ENCODE measurements at regions not wholly inside any gene's neighbourhood (a gene's known extent, or its start where the extent isn't known, plus 50 kb on each side); places are given as distances from the start of the nearest gene placed in this dataset.

DNA sequence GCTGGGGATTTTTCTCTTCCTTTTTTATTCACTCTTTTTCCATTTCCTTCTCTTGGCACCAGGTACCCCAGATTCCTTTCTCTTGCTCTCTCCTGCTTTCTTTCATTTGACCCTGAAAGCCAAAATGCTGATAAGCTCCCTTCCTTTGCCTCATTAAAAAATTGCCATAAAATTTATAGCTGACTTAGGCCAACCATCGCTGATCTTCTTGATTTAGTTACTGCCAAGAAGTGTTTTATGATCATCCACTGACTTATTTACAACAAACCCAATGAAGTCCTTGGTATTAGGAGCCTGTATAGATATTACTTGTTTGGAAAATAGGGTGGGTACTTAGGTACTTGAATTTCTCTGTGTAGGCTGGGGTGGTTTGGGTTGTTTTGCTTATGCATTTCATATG lies 173.2 kb upstream of the PHYHIPL start:
- WGBS = 41% methylated on average over 1 of the region's 1 CpG
- no peaks in the 10 kb centered on the region for H3K36me3 ChIP-seq
- no peak overlapping the region for H3K27ac ChIP-seq
- H3K9me3 ChIP-seq = no peaks in the 10 kb centered on the region
- H3K27me3 ChIP-seq = no peaks in the 10 kb centered on the region
- no peak for DNase-seq (ENCODE audit: low spot score in 2 of 2)
- no peaks in the 10 kb centered on the region for H3K4me1 ChIP-seq
- TF ChIP-seq, protein P1, sequence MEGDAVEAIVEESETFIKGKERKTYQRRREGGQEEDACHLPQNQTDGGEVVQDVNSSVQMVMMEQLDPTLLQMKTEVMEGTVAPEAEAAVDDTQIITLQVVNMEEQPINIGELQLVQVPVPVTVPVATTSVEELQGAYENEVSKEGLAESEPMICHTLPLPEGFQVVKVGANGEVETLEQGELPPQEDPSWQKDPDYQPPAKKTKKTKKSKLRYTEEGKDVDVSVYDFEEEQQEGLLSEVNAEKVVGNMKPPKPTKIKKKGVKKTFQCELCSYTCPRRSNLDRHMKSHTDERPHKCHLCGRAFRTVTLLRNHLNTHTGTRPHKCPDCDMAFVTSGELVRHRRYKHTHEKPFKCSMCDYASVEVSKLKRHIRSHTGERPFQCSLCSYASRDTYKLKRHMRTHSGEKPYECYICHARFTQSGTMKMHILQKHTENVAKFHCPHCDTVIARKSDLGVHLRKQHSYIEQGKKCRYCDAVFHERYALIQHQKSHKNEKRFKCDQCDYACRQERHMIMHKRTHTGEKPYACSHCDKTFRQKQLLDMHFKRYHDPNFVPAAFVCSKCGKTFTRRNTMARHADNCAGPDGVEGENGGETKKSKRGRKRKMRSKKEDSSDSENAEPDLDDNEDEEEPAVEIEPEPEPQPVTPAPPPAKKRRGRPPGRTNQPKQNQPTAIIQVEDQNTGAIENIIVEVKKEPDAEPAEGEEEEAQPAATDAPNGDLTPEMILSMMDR (IDR thresholded peaks at IDR 0.05) = no peak
- TF ChIP-seq EP300 (IDR thresholded peaks at IDR 0.05) = no peak
- H3K4me3 ChIP-seq = no peak overlapping the region

DNA sequence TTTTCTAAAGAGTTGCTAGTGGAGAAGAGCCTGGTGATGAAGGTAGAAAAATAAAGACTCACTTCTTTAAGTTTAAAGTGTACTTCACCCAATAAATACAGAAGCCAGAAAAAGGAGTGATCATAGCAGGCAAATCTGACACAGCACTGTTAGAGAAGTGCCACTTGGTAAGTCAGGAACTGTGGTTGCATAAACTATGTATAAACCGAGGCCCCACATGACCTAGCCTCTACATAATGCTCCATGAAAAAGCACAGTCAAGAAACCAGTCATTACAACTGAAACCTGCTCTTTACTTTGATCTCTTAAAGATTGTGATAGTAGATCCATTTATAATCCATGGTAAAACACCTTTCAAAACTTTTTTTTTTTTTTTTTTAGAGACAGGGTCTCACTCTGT lies 172.1 kb upstream of the PHYHIPL start:
- TF ChIP-seq POLR2A (IDR thresholded peaks at IDR 0.05) (no peak), POLR2AphosphoS5 (IDR thresholded peaks at IDR 0.05) (no peak), EP300 (IDR thresholded peaks at IDR 0.05) (no peak)
- TF ChIP-seq, protein P1 (IDR thresholded peaks at IDR 0.05) = no peak
- no peaks in the 10 kb centered on the region for H3K27me3 ChIP-seq
- no peak overlapping the region for H3K4me3 ChIP-seq
- no peaks in the 10 kb centered on the region for H3K9me3 ChIP-seq
- no peak overlapping the region for H3K27ac ChIP-seq
- no peaks in the 10 kb centered on the region for H3K4me1 ChIP-seq
- WGBS = 64% methylated on average over 1 of the region's 1 CpG
- no peaks in the 10 kb centered on the region for H3K36me3 ChIP-seq
- no peak for DNase-seq (ENCODE audit: low spot score in 2 of 2)

DNA sequence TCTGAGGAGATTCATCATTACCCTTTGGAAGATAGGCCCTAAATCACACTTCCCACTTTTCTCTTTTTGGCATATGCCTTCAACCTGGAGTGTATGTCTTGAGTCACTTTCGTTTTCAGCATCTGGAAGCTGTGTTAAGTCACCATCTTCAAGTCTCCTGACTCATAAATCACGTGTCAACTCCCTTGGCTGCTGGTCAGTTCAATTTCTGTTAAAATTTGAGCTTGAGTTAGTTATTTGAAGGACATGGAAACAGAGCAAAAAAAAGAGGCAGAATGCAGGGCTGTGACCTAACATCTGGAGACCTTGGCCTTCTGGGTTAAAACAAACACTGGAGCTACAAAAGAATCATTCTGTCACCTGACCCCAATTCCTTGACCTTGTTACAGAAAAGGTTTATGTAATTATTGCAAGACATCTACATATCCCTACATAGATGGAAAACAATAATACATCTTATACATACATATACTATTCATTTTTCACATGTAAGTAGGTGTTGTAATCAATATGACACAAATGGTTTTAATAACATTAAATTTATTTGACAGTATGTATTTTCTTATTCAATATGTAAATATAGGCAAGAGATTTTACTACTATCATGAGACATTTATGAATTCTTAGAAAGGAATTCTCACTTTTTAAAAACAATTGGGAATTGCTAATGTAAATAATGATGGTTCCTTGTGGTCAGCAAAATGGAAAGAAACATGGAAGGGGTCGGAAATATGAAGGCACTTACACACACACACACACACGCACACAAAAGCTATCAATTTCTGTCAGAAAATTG lies 169.7 kb upstream of the PHYHIPL start:
- no peaks in the 10 kb centered on the region for H3K9me3 ChIP-seq
- TF ChIP-seq POLR2A (IDR thresholded peaks at IDR 0.05) = no peak
- TF ChIP-seq, protein P1 (IDR thresholded peaks at IDR 0.05) = no peak
- TF ChIP-seq EP300 (IDR thresholded peaks at IDR 0.05) = no peak
- no peak for TF ChIP-seq POLR2AphosphoS5 (IDR thresholded peaks at IDR 0.05)
- H3K27me3 ChIP-seq = no peaks in the 10 kb centered on the region
- H3K27ac ChIP-seq = no peak overlapping the region
- no peaks in the 10 kb centered on the region for H3K36me3 ChIP-seq
- 39% methylated on average over 4 of the region's 4 CpGs for WGBS
- no peak overlapping the region for H3K4me3 ChIP-seq
- H3K4me1 ChIP-seq = no peaks in the 10 kb centered on the region
- DNase-seq (ENCODE audit: low spot score in 2 of 2) = no peak

DNA sequence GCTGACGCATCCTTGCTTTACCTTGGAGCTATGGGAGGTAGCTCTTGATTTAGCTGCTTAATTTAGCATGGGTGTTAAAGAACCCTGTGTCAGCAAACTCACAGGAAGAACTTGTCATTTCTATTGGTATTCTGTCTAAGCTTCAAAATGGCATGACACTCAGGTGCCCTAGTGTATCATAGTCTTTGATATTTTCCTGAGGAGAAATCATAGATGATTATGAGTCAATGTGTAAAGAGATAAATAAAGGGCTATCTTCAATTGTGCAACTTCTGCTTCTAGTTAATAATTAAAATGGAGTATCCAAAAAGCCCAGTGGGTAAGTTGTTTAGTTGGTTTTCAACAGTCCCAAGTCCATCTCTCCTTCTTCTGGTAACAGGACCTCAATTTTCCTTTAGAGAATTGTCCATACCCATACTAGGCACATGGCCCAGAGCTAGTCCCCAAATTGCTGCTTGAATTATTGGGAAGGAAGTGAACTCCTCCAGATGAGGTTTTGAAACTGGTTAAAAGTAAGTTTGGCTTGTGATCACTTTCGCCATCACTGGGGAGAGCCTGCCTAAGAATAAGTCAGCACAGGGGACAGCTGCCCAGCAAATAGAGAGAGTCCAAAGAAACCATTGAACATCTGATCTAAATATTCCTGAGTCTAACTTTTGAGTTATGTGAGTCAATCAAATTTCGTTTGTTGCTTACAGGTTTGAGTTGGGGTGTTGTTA lies 169.0 kb upstream of the PHYHIPL start:
- DNase-seq (ENCODE audit: low spot score in 2 of 2) = no peak
- no peaks in the 10 kb centered on the region for H3K9me3 ChIP-seq
- no peaks in the 10 kb centered on the region for H3K27me3 ChIP-seq
- no peak for TF ChIP-seq EP300 (IDR thresholded peaks at IDR 0.05)
- TF ChIP-seq, protein P1 (IDR thresholded peaks at IDR 0.05) = no peak
- TF ChIP-seq POLR2AphosphoS5 (IDR thresholded peaks at IDR 0.05) = no peak
- no peak for TF ChIP-seq POLR2A (IDR thresholded peaks at IDR 0.05)
- H3K27ac ChIP-seq = no peak overlapping the region
- no peaks in the 10 kb centered on the region for H3K36me3 ChIP-seq
- H3K4me3 ChIP-seq = no peak overlapping the region
- 85% methylated on average over 3 of the region's 3 CpGs for WGBS
- H3K4me1 ChIP-seq = no peaks in the 10 kb centered on the region

DNA sequence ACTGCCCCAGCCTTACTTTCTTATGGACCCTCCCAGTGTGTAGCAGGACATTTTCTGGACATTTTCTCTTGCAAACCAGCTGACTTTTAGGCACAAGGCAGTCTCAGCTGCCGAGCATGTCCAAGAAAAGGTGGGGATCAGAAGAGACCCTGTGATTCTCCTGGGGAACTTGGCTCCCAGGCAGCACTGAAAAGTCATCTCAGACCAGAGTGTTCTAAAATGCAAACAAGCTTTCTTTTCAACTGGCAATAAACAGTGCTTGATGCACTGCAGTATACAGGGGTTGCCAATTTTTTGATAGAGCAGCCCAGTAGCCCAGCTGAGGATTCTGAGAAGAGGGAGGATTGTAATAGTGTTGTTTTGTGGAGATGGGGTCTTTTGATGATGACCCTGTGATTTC lies 168.0 kb upstream of the PHYHIPL start:
- WGBS = 74% methylated on average over 1 of the region's 1 CpG
- no peak overlapping the region for H3K27ac ChIP-seq
- no peak for TF ChIP-seq POLR2AphosphoS5 (IDR thresholded peaks at IDR 0.05)
- TF ChIP-seq EP300 (IDR thresholded peaks at IDR 0.05) = no peak
- TF ChIP-seq, protein P1 (IDR thresholded peaks at IDR 0.05) = no peak
- no peak for TF ChIP-seq POLR2A (IDR thresholded peaks at IDR 0.05)
- H3K4me1 ChIP-seq = no peaks in the 10 kb centered on the region
- no peak for DNase-seq (ENCODE audit: low spot score in 2 of 2)
- H3K4me3 ChIP-seq = no peak overlapping the region
- no peaks in the 10 kb centered on the region for H3K9me3 ChIP-seq
- H3K27me3 ChIP-seq = no peaks in the 10 kb centered on the region
- no peaks in the 10 kb centered on the region for H3K36me3 ChIP-seq

Data from suprapubic skin (tissue), 4 donors.